ENCODE measurements at regions not wholly inside any gene's neighbourhood (a gene's known extent, or its start where the extent isn't known, plus 50 kb on each side); places are given as distances from the start of the nearest gene placed in this dataset.

GRCh38 chr13:50474088-50474662, 369.3 kb downstream of the DLEU7 start:
- TF ChIP-seq CTCF (conservative IDR thresholded peaks at IDR 0.05; ENCODE audit: low read depth, low read length) (no peak), EZH2 (IDR thresholded peaks at IDR 0.05; ENCODE audit: borderline replicate concordance, low read depth, low read length, poor library complexity, severe bottlenecking) (no peak)
